Astrocyte (in vitro differentiated cells and primary cell): ENCODE measurements at regions not wholly inside any gene's neighbourhood (a gene's known extent, or its start where the extent isn't known, plus 50 kb on each side); places are given as distances from the start of the nearest gene placed in this dataset.

Source experiments
- DNase-seq: peaks from one replicate; pipeline ENCODE4 v3.0.0-alpha.2; 2010; ENCODE audit warnings: low read depth
- FAIRE-seq: peaks from 2 replicates; lab custom pipeline; 2011; peaks lifted over from hg19 to GRCh38; lab: Jason Lieb, UNC
- H2AFZ ChIP-seq: 2 replicates; pipeline ENCODE4 v1.6.0; 2012; ENCODE audit warnings: low read depth, low read length, inconsistent platforms
- H3K27ac ChIP-seq: 2 replicates; pipeline ENCODE4 v1.5.1; 2011; ENCODE audit warnings: low read depth, low read length, inconsistent platforms
- H3K27me3 ChIP-seq: 2 replicates; pipeline ENCODE4 v1.6.0; 2011; ENCODE audit warnings: low read length, inconsistent platforms; ENCODE audit not compliant: insufficient read depth
- H3K36me3 ChIP-seq: 2 replicates; pipeline ENCODE4 v1.5.1; 2011; ENCODE audit warnings: low read length, inconsistent platforms; ENCODE audit not compliant: insufficient read depth
- H3K4me1 ChIP-seq: 2 replicates; pipeline ENCODE4 v1.5.1; 2011; ENCODE audit warnings: low read length, inconsistent platforms; ENCODE audit not compliant: insufficient read depth
- H3K4me2 ChIP-seq: 2 replicates; pipeline ENCODE4 v1.6.0; 2012; ENCODE audit warnings: low read length, inconsistent platforms
- H3K4me3 ChIP-seq: 2 replicates; pipeline ENCODE4 v1.5.1; 2011; ENCODE audit warnings: low read depth, mild to moderate bottlenecking, low read length, inconsistent platforms; ENCODE audit not compliant: insufficient read depth
- H3K79me2 ChIP-seq: 2 replicates; pipeline ENCODE4 v1.6.0; 2012; ENCODE audit warnings: mild to moderate bottlenecking, low read length, inconsistent platforms; ENCODE audit not compliant: insufficient read depth
- H3K9ac ChIP-seq: 2 replicates; pipeline ENCODE4 v1.6.0; 2012; ENCODE audit warnings: mild to moderate bottlenecking, low read length, inconsistent platforms
- H3K9me3 ChIP-seq: 2 replicates; pipeline ENCODE4 v1.5.1; 2012; ENCODE audit warnings: low read depth, mild to moderate bottlenecking, low read length, inconsistent platforms; ENCODE audit not compliant: insufficient read depth
- H4K20me1 ChIP-seq: 2 replicates; pipeline ENCODE4 v1.6.0; 2012; ENCODE audit warnings: low read length, inconsistent platforms; ENCODE audit not compliant: insufficient read depth
- H3K27ac Mint-ChIP-seq: one replicate; pipeline ENCODE4 v1.8.0; 2021; ENCODE audit warnings: mild to moderate bottlenecking, mixed read lengths; ENCODE audit not compliant: unreplicated experiment
- H3K27me3 Mint-ChIP-seq: one replicate; pipeline ENCODE4 v1.8.0; 2021; ENCODE audit warnings: low read depth, mixed read lengths; ENCODE audit not compliant: unreplicated experiment
- H3K36me3 Mint-ChIP-seq: one replicate; pipeline ENCODE4 v1.8.0; 2021; ENCODE audit warnings: low read depth, mixed read lengths; ENCODE audit not compliant: unreplicated experiment
- H3K4me1 Mint-ChIP-seq: one replicate; pipeline ENCODE4 v1.8.0; 2021; ENCODE audit warnings: low read depth, mixed read lengths; ENCODE audit not compliant: unreplicated experiment
- H3K4me3 Mint-ChIP-seq: one replicate; pipeline ENCODE4 v1.8.0; 2021; ENCODE audit warnings: mild to moderate bottlenecking, moderate library complexity, mixed read lengths; ENCODE audit not compliant: unreplicated experiment
- H3K9me3 Mint-ChIP-seq: one replicate; pipeline ENCODE4 v1.8.0; 2021; ENCODE audit warnings: mild to moderate bottlenecking, mixed read lengths; ENCODE audit not compliant: unreplicated experiment
- EZH2 ChIP-seq: IDR thresholded peaks from 2 replicates; pipeline ENCODE4 v1.6.1; 2012; ENCODE audit warnings: mild to moderate bottlenecking, low read length, inconsistent platforms; ENCODE audit not compliant: insufficient read depth
- TF ChIP-seq, protein P1 (sequence below): IDR thresholded peaks from 2 replicates; pipeline ENCODE4 v1.5.1; 2011; ENCODE audit warnings: low read depth, mild to moderate bottlenecking, inconsistent platforms, low read length, moderate library complexity; ENCODE audit not compliant: insufficient read depth

DNA sequence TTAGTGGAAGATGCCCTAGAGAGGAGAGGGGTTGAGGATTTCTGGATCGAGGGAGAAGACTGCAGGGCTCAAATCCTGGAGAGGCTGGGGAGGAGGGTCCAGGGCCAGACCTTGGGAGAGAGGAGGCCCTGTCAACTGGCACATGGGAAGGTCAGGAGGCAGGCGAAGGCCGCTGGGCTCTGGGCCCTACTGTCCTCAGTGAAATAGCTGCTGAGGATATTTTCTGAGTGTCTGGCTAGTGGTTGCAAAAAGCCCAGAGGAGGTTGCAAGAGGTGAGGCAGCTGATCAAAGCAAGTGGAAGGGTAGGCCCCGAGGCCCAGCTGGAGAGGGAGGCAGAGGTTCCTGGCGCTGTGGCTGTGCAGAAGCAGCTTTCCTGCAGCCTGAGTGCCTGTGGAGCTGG, 103.4 kb upstream of the MLN start:
- Histone ChIP-seq H3K27me3 (peaks cover 11% of the 10 kb centered on the region), H3K36me3 (no peaks in the 10 kb centered on the region), H2AFZ (no peak overlapping the region), H4K20me1 (no peaks in the 10 kb centered on the region), H3K4me3 (no peak overlapping the region), H3K4me2 (no peak overlapping the region), H3K27ac (no peak overlapping the region), H3K9me3 (no peaks in the 10 kb centered on the region), H3K4me1 (no peaks in the 10 kb centered on the region), H3K79me2 (no peaks in the 10 kb centered on the region), H3K9ac (no peak overlapping the region)
- Mint-ChIP-seq H3K9me3 (peaks cover 3% of the 10 kb centered on the region), H3K4me3 (no peak overlapping the region), H3K27me3 (peaks cover 56% of the 10 kb centered on the region), H3K27ac (no peak overlapping the region), H3K36me3 (no peaks in the 10 kb centered on the region), H3K4me1 (peaks cover 5% of the 10 kb centered on the region)
- TF ChIP-seq EZH2: no peak
- TF ChIP-seq, protein P1, sequence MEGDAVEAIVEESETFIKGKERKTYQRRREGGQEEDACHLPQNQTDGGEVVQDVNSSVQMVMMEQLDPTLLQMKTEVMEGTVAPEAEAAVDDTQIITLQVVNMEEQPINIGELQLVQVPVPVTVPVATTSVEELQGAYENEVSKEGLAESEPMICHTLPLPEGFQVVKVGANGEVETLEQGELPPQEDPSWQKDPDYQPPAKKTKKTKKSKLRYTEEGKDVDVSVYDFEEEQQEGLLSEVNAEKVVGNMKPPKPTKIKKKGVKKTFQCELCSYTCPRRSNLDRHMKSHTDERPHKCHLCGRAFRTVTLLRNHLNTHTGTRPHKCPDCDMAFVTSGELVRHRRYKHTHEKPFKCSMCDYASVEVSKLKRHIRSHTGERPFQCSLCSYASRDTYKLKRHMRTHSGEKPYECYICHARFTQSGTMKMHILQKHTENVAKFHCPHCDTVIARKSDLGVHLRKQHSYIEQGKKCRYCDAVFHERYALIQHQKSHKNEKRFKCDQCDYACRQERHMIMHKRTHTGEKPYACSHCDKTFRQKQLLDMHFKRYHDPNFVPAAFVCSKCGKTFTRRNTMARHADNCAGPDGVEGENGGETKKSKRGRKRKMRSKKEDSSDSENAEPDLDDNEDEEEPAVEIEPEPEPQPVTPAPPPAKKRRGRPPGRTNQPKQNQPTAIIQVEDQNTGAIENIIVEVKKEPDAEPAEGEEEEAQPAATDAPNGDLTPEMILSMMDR: no peak
- no peak for FAIRE-seq
- no peak for DNase-seq

GRCh38 chr6:33906439-33906838, 102.6 kb upstream of the MLN start:
- H3K4me1 ChIP-seq: no peaks in the 10 kb centered on the region
- Mint-ChIP-seq H3K27me3 (peaks cover 56% of the 10 kb centered on the region), H3K36me3 (no peaks in the 10 kb centered on the region), H3K27ac (no peak overlapping the region), H3K4me3 (no peak overlapping the region), H3K9me3 (peaks cover 6% of the 10 kb centered on the region), H3K4me1 (peaks cover 5% of the 10 kb centered on the region)
- no peaks in the 10 kb centered on the region for H3K9me3 ChIP-seq
- FAIRE-seq: no peak
- H3K27ac ChIP-seq: no peak overlapping the region
- no peaks in the 10 kb centered on the region for H3K36me3 ChIP-seq
- H2AFZ ChIP-seq: no peak overlapping the region
- DNase-seq: no peak
- TF ChIP-seq EZH2: no peak
- TF ChIP-seq, protein P1: no peak
- H4K20me1 ChIP-seq: no peaks in the 10 kb centered on the region
- H3K9ac ChIP-seq: no peak overlapping the region
- peaks cover 11% of the 10 kb centered on the region for H3K27me3 ChIP-seq
- no peak overlapping the region for H3K4me2 ChIP-seq
- no peak overlapping the region for H3K4me3 ChIP-seq
- no peaks in the 10 kb centered on the region for H3K79me2 ChIP-seq

DNA sequence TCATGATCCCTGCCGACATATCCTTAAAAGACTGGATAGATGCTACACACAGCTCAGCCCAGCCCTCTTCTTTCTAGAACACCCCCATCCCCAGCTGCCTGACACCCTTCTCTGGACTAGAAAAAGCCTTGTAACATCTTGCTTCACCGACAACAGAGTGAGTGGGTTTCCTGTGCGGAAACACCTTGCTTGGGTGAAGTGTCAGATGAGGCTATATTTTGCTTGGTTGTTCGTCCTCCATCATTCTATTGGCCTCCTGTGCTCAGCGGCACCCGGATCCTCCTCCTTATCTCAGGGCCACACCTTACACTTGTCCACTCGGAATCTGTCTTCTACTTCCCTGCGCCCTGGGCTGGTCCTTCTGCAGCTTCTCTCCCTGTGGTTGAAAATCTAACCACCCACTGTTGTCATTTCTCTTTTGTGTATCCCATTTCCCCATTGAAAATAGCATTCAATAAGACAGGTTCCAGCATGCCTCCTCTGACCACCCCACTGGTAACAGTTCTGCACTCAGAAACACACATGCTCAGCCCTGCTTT, 101.3 kb upstream of the MLN start:
- no peaks in the 10 kb centered on the region for H3K36me3 Mint-ChIP-seq
- H3K9me3 ChIP-seq: no peaks in the 10 kb centered on the region
- peaks cover 10% of the 10 kb centered on the region for H3K27me3 ChIP-seq
- no peaks in the 10 kb centered on the region for H3K79me2 ChIP-seq
- peaks cover 5% of the 10 kb centered on the region for H3K4me1 Mint-ChIP-seq
- no peak for FAIRE-seq
- no peak overlapping the region for H3K27ac Mint-ChIP-seq
- no peaks in the 10 kb centered on the region for H4K20me1 ChIP-seq
- no peaks in the 10 kb centered on the region for H3K4me1 ChIP-seq
- no peaks in the 10 kb centered on the region for H3K36me3 ChIP-seq
- no peak overlapping the region for H3K27ac ChIP-seq
- H3K9me3 Mint-ChIP-seq: peaks cover 6% of the 10 kb centered on the region
- H2AFZ ChIP-seq: no peak overlapping the region
- no peak for TF ChIP-seq EZH2
- TF ChIP-seq, protein P1: no peak
- DNase-seq: no peak
- no peak overlapping the region for H3K4me3 Mint-ChIP-seq
- peaks cover 54% of the 10 kb centered on the region for H3K27me3 Mint-ChIP-seq
- H3K9ac ChIP-seq: no peak overlapping the region
- no peak overlapping the region for H3K4me3 ChIP-seq
- no peak overlapping the region for H3K4me2 ChIP-seq
